ENCODE measurements at regions not wholly inside any gene's neighbourhood (a gene's known extent, or its start where the extent isn't known, plus 50 kb on each side); places are given as distances from the start of the nearest gene placed in this dataset.
A peak's percentile ranks its signal among the peaks of the same experiment; 100 is the strongest.
"Not testable (repeated sequence)": the region's sequence is repeated elsewhere in the genome, so short reads cannot be mapped to it uniquely, and the experiment has no call there.

GRCh38 chr4:112838015-112838414 lies 201.1 kb downstream of the LARP7 start:
- in situ Hi-C loops (cut with HindIII; ENCODE audit: low sequenced_read_pairs); DNase-seq (ENCODE audit: low spot score): not testable (repeated sequence)

DNA sequence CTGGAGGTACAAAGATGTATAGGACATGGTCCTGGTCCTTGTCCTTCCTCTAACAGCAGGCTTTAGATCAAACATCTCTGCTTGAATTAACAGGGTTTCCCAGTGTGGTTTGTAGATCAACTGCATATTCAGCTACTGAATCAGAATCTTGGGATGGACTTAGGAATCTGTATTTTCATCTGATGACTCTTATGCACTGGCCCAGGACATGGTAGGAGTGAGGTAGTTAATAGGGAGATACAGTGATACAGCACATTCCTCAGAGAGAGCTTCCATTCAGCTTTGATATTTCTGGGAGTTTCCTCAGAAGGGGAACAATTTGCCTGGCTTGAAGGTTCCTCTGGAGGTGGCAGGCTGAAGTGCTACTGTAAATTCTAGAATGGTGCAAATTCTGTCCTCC lies 203.1 kb downstream of the LARP7 start:
- no peak for DNase-seq (ENCODE audit: low spot score)
- in situ Hi-C loops (cut with HindIII; ENCODE audit: low sequenced_read_pairs) = no loop called here

- in situ Hi-C loops (cut with HindIII; ENCODE audit: low sequenced_read_pairs) = no loop called here
Observed at GRCh38 chr4:112840619-112841018, 203.7 kb downstream of the LARP7 start.

GRCh38 chr4:112842513-112842912 lies 205.6 kb downstream of the LARP7 start:
- DNase-seq (ENCODE audit: low spot score) = no peak
- in situ Hi-C loops (cut with HindIII; ENCODE audit: low sequenced_read_pairs) = no loop called here

More at GRCh38 chr4:112840619-112841018, 203.7 kb downstream of the LARP7 start:
- DNase-seq (ENCODE audit: low spot score) = no peak

GRCh38 chr4:112845386-112845785 lies 204.1 kb upstream of the ANK2 start:
- DNase-seq (ENCODE audit: low spot score) = no peak
- in situ Hi-C loops (cut with HindIII; ENCODE audit: low sequenced_read_pairs) = no loop called here

GRCh38 chr4:112847045-112847444 lies 202.4 kb upstream of the ANK2 start:
- no peak for DNase-seq (ENCODE audit: low spot score)
- in situ Hi-C loops (cut with HindIII; ENCODE audit: low sequenced_read_pairs) = no loop called here

DNA sequence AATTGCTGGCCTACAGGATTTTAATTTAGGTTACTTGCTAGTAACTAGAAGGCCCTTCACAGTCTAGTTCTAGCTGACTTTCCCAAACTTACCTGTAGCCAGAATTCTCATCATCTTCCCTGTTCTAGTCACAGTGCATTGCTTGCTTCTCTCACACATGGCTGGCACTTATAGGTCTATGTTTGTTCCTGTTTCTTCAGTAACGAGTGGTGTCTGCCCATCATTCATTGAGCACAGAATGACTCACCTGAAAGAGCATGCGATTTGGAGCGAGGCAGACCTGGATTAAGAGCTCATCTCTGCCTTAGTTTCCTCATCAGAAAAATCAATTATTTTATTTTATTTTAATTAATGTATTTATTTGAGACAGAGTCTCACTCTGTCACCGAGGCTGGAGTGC lies 201.7 kb upstream of the ANK2 start:
- no peak for DNase-seq (ENCODE audit: low spot score)
- in situ Hi-C loops (cut with HindIII; ENCODE audit: low sequenced_read_pairs) = no loop called here

DNA sequence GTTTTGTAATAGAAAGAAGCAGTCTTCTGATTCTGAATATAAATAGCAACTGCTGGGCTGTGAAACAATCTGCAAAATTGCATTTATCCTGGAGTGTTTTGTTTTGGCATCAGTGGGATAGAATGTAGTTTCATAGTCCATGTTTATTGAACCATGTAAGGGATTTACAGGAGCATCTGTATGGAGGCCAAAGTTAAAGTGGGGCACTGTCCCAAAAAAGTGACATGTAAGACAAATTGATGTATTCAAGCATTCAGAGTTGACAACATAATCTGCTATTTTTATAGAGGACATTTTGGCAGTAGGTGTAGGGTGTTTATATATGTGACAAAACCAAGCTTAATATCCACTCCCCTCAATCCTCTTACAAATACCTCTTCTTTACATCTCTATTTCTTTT lies 200.5 kb upstream of the ANK2 start:
- peak; percentile 64 for DNase-seq (ENCODE audit: low spot score)
- in situ Hi-C loops (cut with HindIII; ENCODE audit: low sequenced_read_pairs) = no loop called here

DNA sequence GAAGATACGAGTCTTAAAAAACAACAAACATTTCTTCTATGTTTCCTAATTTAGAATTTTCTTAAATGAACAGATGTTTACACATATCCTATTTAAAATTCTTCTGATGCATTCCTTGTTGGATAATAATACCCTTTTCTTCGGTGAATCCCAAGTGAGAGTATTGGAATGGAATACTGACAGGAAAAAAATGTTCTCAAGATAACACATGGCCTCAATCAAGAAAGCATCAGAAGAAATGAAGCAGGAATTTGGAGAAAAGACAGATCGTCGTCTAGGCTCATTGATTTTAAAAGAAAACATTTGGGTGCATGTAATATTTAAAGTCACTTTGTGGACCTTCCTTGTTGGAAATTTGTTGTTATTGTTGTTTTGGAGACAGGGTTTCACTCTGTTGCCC lies 196.9 kb upstream of the ANK2 start:
- in situ Hi-C loops (cut with HindIII; ENCODE audit: low sequenced_read_pairs) = no loop called here
- DNase-seq (ENCODE audit: low spot score) = no peak

- in situ Hi-C loops (cut with HindIII; ENCODE audit: low sequenced_read_pairs) = no loop called here
- no peak for DNase-seq (ENCODE audit: low spot score)
Observed at GRCh38 chr4:112853662-112854256, 195.7 kb upstream of the ANK2 start.

DNA sequence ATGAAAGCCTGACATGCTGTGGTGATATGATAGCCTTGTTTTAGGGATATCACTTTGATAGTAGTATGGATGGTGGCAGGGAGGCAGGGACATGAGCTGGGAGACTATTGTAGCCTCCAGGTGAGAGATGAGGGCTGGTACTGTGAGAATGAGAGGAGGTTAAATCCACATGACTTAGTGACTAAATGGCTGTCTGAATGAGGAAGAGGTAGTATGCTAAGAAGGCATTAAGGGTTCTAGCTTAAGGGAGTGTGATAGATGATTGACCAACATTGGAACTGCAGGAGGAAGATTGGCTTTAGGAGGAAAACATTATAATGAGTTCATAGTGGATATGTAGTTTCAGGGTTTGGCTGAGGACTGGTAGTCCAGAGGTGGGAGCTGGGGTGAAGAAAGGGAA lies 195.0 kb upstream of the ANK2 start:
- in situ Hi-C loops (cut with HindIII; ENCODE audit: low sequenced_read_pairs) = no loop called here
- no peak for DNase-seq (ENCODE audit: low spot score)

DNA sequence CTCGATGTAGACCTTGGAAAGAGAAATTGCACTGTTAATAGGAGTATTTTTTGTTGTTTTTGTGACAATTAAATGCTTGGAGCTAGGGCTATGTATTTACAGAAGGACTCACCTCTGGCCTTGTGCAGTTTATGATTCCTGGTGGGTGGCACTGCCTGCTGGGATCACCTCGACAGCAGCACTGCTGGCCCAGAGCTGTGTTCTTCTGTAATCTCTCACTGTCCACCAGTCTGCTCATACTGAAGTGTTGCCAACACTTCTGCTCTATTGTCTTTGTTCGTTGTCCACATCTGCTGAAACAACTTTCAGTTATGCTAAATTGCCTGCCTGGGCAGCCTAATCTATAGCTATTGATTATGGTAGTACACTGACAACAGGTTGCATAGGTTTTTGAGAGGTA lies 194.4 kb upstream of the ANK2 start:
- DNase-seq (ENCODE audit: low spot score) = no peak
- in situ Hi-C loops (cut with HindIII; ENCODE audit: low sequenced_read_pairs) = no loop called here

DNA sequence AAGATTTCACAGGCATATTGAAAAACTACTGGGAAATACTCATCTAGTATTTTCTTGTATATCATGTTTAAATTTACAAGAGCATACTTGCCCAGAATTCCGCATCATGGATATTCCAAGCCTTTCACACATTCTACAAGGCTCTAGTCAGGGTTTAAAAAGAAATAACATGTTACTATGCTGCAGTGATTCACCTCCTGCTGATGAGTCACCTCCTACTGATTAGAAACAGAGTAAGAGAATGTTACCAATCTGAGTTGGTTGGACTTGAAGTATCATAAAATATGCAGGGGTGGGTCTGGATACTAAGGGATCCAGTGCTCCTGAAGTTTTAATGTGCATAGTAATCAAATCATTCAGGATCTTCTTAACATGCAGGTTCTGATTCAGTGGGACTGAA lies 192.0 kb upstream of the ANK2 start:
- in situ Hi-C loops (cut with HindIII; ENCODE audit: low sequenced_read_pairs) = no loop called here
- no peak for DNase-seq (ENCODE audit: low spot score)

DNA sequence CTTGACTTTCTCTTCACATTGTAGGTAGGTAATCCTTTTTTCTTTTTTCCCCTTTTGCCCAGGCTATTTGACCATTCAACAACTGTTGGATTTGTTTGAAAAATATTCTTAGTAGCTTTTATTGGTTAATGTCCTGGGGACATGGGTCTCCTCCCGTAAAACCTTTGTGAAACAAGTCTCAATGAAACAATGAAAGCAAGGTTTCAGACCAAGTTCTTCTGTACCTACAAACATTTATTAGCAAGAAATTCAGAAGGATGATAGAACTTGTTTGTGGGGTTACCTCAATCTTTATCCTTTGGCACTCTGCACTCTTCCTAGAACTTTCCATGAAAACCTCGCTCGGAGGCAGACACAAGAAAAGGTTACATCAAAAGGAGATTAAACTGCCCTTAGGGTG lies 190.7 kb upstream of the ANK2 start:
- in situ Hi-C loops (cut with HindIII; ENCODE audit: low sequenced_read_pairs) = no loop called here
- DNase-seq (ENCODE audit: low spot score) = no peak

GRCh38 chr4:112859456-112860184 lies 189.8 kb upstream of the ANK2 start:
- in situ Hi-C loops (cut with HindIII; ENCODE audit: low sequenced_read_pairs) = no loop called here
- DNase-seq (ENCODE audit: low spot score) = no peak

DNA sequence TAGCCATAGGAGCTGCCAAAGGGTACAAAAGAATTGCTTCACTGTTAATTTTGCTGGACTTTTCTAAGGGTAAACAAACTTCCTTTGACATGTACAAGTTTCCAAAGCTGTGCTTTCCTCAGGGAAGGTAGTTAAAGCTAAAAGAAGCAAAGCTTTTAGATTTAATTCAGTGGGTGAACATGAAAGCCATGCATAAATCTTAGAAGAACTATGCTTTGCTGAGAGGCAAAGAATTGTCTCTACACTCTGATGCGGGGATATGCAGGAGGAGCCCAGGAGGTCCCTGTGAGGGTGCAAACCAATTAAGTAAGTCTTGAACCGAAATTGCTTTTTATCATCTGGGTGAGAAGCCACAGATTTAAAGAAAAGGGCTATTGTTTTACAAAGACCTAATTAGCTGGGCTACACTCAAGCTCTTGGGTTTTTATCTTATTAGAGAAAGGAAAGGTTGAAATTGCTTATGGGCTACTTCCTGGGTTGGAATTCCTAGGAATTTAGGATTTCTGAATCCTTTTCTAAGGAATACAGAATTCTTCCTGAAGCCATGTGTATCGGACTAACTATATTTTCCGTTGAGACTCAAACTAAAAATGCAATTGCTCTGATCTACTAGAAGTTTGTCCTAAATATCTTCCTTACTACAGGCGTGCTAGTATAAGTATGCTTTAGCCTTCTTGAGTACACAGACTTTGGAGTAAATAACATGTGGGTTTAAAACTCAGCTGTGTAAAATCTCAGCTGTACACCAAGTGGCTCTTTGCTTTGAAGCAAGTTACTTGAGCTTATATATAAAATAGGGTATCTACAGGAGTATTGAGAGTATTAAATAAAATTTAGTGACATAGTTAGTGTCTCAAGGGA lies 188.4 kb upstream of the ANK2 start:
- in situ Hi-C loops (cut with HindIII; ENCODE audit: low sequenced_read_pairs) = no loop called here
- DNase-seq (ENCODE audit: low spot score) = no peak

- no peak for DNase-seq (ENCODE audit: low spot score)
- in situ Hi-C loops (cut with HindIII; ENCODE audit: low sequenced_read_pairs) = no loop called here
Observed at GRCh38 chr4:112861691-112862674, 187.5 kb upstream of the ANK2 start.

DNA sequence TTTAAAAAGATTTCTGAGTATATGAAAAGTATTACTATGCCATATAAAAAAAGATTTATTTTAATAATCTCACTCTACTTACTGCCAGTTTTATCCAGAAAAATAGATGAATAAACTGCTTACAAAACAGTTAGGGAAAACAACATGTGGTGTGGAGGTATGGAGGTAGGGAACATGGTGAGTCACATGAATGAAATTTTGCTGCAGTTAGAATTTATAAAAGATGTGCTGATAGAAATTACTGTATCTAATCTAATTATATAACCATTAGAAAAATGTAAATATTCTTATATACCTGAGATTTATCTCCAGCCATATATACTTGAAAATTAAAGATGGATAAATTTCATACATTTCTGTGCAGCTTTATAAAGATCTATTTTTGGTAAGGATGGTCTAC lies 184.0 kb upstream of the ANK2 start:
- DNase-seq (ENCODE audit: low spot score) = no peak
- in situ Hi-C loops (cut with HindIII; ENCODE audit: low sequenced_read_pairs) = no loop called here

DNA sequence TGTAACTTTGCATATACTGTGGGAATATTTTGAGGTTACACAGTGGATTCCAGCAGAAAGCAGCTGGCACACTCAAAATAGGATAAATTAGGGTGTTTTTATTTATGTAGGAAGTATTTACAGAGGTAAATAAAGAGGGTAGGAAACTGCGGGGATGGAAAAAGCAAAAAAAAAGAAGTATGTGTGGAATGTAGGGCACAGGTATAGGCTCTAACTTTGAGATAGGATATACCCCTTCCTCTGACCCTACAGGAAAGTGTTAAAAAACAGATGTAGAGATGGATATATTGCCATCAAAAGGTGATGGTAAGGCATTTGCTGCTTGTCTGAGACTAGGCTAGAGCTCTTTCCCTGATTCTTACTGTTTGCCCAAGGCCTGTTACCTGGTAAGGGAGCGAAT lies 173.1 kb upstream of the ANK2 start:
- in situ Hi-C loops (cut with HindIII; ENCODE audit: low sequenced_read_pairs) = no loop called here
- DNase-seq (ENCODE audit: low spot score) = no peak

Measured in G401 (cell line).